ENCODE measurements at regions not wholly inside any gene's neighbourhood (a gene's known extent, or its start where the extent isn't known, plus 50 kb on each side); places are given as distances from the start of the nearest gene placed in this dataset.

DNA sequence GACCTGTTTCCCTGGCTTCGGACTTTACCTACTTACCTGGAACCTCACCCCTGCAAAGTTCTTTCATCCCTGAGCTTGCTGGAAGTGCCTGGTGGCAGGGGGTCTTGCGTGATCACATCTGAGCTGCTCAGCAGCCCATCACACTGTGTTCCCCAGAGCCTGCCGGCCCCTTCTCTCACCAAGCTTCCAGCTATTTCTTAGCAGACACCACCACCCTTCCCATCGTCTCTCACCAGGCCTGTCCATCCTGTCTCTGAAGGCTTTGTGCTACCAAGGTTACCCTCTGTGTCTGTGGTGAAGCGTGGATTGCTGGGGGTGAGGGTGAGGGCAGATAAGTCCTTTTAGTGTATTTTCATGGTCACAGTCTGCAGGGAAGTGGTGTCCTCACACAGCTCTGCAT lies 78.8 kb upstream of the NRXN3 start:
- Histone ChIP-seq H3F3A (ENCODE audit: low read depth) (no peaks in the 10 kb centered on the region), H3K36me3 (no peaks in the 10 kb centered on the region), H3K4me1 (no peaks in the 10 kb centered on the region), H2AFZ (replicated peaks) (no peak overlapping the region), H3K79me2 (ENCODE audit: low read depth) (no peaks in the 10 kb centered on the region), H3K9me3 (ENCODE audit: low read depth) (no peaks in the 10 kb centered on the region), H3K27ac (no peak overlapping the region), H4K20me1 (ENCODE audit: low read depth) (no peaks in the 10 kb centered on the region), H3K4me3 (no peak overlapping the region), H3K9ac (no peak overlapping the region), H3K4me2 (no peak overlapping the region), H3K27me3 (no peaks in the 10 kb centered on the region)
- H3K4me3 Mint-ChIP-seq, result no peak overlapping the region
- no peak overlapping the region for H3K27ac Mint-ChIP-seq
- TF ChIP-seq CTCF (IDR thresholded peaks at IDR 0.05) (no peak), EZH2 (IDR thresholded peaks at IDR 0.05) (no peak), EZH2phosphoT487 (IDR thresholded peaks at IDR 0.05) (no peak)
- peaks cover 13% of the 10 kb centered on the region for H3K27me3 Mint-ChIP-seq (ENCODE audit: insufficient read depth, low read depth)
- no peaks in the 10 kb centered on the region for H3K9me3 Mint-ChIP-seq
- no peaks in the 10 kb centered on the region for H3K4me1 Mint-ChIP-seq
- no peak for DNase-seq (ENCODE audit: low spot score)
- H3K36me3 Mint-ChIP-seq, result no peaks in the 10 kb centered on the region

DNA sequence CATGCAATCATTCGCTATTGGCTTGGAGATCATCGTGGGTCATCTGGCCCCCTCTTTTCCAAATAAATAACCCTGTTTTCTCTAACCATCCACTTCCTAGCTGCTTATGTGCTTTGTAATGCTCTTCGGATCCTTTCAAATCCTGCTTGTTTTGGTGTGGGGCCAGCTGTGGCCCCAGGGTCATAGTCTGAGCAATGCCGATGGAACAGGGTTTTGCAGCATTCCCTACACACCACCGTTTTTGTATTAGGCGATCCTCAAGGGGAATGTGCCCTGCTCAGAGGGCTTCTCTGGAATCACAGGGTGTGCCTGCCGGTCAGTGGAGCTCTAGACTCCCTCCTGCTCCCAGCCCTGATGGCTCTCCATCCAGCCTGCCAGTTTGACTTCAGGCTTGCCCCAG lies 78.1 kb upstream of the NRXN3 start:
- Histone ChIP-seq H3K27ac (no peak overlapping the region), H3K79me2 (ENCODE audit: low read depth) (no peaks in the 10 kb centered on the region), H2AFZ (replicated peaks) (no peak overlapping the region), H3K4me3 (no peak overlapping the region), H4K20me1 (ENCODE audit: low read depth) (no peaks in the 10 kb centered on the region), H3K36me3 (no peaks in the 10 kb centered on the region), H3K27me3 (no peaks in the 10 kb centered on the region), H3K9ac (no peak overlapping the region), H3K9me3 (ENCODE audit: low read depth) (no peaks in the 10 kb centered on the region), H3F3A (ENCODE audit: low read depth) (no peaks in the 10 kb centered on the region), H3K4me1 (no peaks in the 10 kb centered on the region), H3K4me2 (no peak overlapping the region)
- Mint-ChIP-seq H3K4me1 (no peaks in the 10 kb centered on the region), H3K27me3 (ENCODE audit: insufficient read depth, low read depth) (peaks cover 13% of the 10 kb centered on the region), H3K27ac (no peak overlapping the region), H3K4me3 (no peak overlapping the region), H3K9me3 (no peaks in the 10 kb centered on the region), H3K36me3 (no peaks in the 10 kb centered on the region)
- TF ChIP-seq EZH2phosphoT487 (IDR thresholded peaks at IDR 0.05) (no peak), EZH2 (IDR thresholded peaks at IDR 0.05) (no peak), CTCF (IDR thresholded peaks at IDR 0.05) (no peak)
- no peak for DNase-seq (ENCODE audit: low spot score)

GRCh38 chr14:78103271-78103670 lies 66.9 kb upstream of the NRXN3 start:
- no peak overlapping the region for H3K9ac ChIP-seq
- Mint-ChIP-seq H3K27me3 (ENCODE audit: insufficient read depth, low read depth) (peaks cover 16% of the 10 kb centered on the region), H3K4me3 (no peak overlapping the region), H3K4me1 (no peaks in the 10 kb centered on the region), H3K27ac (no peak overlapping the region), H3K9me3 (no peaks in the 10 kb centered on the region), H3K36me3 (no peaks in the 10 kb centered on the region)
- no peaks in the 10 kb centered on the region for H3F3A ChIP-seq (ENCODE audit: low read depth)
- no peak for DNase-seq (ENCODE audit: low spot score)
- H3K4me3 ChIP-seq, result no peak overlapping the region
- no peaks in the 10 kb centered on the region for H3K9me3 ChIP-seq (ENCODE audit: low read depth)
- H3K27me3 ChIP-seq, result no peaks in the 10 kb centered on the region
- H3K27ac ChIP-seq, result no peak overlapping the region
- H4K20me1 ChIP-seq (ENCODE audit: low read depth), result no peaks in the 10 kb centered on the region
- H3K36me3 ChIP-seq, result no peaks in the 10 kb centered on the region
- no peak overlapping the region for H3K4me2 ChIP-seq
- no peak overlapping the region for H2AFZ ChIP-seq (replicated peaks)
- TF ChIP-seq CTCF (IDR thresholded peaks at IDR 0.05) (no peak), EZH2phosphoT487 (IDR thresholded peaks at IDR 0.05) (no peak), EZH2 (IDR thresholded peaks at IDR 0.05) (no peak)
- H3K4me1 ChIP-seq, result no peaks in the 10 kb centered on the region
- no peaks in the 10 kb centered on the region for H3K79me2 ChIP-seq (ENCODE audit: low read depth)

- DNase-seq (ENCODE audit: low spot score), result no peak
Measured at GRCh38 chr14:78104160-78104559, 66.0 kb upstream of the NRXN3 start.

More at GRCh38 chr14:78104160-78104559, 66.0 kb upstream of the NRXN3 start:
- Histone ChIP-seq H3K27me3 (no peaks in the 10 kb centered on the region), H2AFZ (replicated peaks) (no peak overlapping the region), H3K4me1 (no peaks in the 10 kb centered on the region), H3K9ac (no peak overlapping the region), H3K36me3 (no peaks in the 10 kb centered on the region), H3K9me3 (ENCODE audit: low read depth) (no peaks in the 10 kb centered on the region), H3K4me2 (no peak overlapping the region), H3K4me3 (no peak overlapping the region), H3F3A (ENCODE audit: low read depth) (no peaks in the 10 kb centered on the region), H3K79me2 (ENCODE audit: low read depth) (no peaks in the 10 kb centered on the region), H3K27ac (no peak overlapping the region), H4K20me1 (ENCODE audit: low read depth) (no peaks in the 10 kb centered on the region)
- TF ChIP-seq EZH2 (IDR thresholded peaks at IDR 0.05) (no peak), EZH2phosphoT487 (IDR thresholded peaks at IDR 0.05) (no peak), CTCF (IDR thresholded peaks at IDR 0.05) (no peak)
- Mint-ChIP-seq H3K27me3 (ENCODE audit: insufficient read depth, low read depth) (peaks cover 16% of the 10 kb centered on the region), H3K4me3 (no peak overlapping the region), H3K27ac (no peak overlapping the region), H3K36me3 (no peaks in the 10 kb centered on the region), H3K9me3 (no peaks in the 10 kb centered on the region), H3K4me1 (no peaks in the 10 kb centered on the region)

All from neural progenitor cell (in vitro differentiated cells).